Ectodermal cell (in vitro differentiated cells): ENCODE measurements at regions not wholly inside any gene's neighbourhood (a gene's known extent, or its start where the extent isn't known, plus 50 kb on each side); places are given as distances from the start of the nearest gene placed in this dataset.

Experiments
- H3K27ac ChIP-seq: 2 replicates; pipeline ENCODE4 v1.7.0; 2013; ENCODE audit warnings: mild to moderate bottlenecking, low read depth, low read length; ENCODE audit not compliant: insufficient read depth, poor library complexity, severe bottlenecking
- H3K27me3 ChIP-seq: 2 replicates; pipeline ENCODE4 v1.7.0; 2013; ENCODE audit warnings: mild to moderate bottlenecking, low read length; ENCODE audit not compliant: insufficient read depth, control insufficient read depth, poor library complexity, severe bottlenecking
- H3K36me3 ChIP-seq: one replicate; pipeline ENCODE4 v1.7.0; 2013; ENCODE audit warnings: low read length; ENCODE audit not compliant: control insufficient read depth, insufficient read depth
- H3K4me1 ChIP-seq: one replicate; pipeline ENCODE4 v1.7.0; 2013; ENCODE audit warnings: low read length; ENCODE audit not compliant: control insufficient read depth, insufficient read depth
- H3K4me3 ChIP-seq: 2 replicates; pipeline ENCODE4 v1.7.0; 2013; ENCODE audit warnings: low read depth, low read length, control low read depth; ENCODE audit not compliant: insufficient read depth
- H3K9me3 ChIP-seq: 2 replicates; pipeline ENCODE4 v1.7.0; 2013; ENCODE audit warnings: mild to moderate bottlenecking, low read length, moderate library complexity; ENCODE audit not compliant: control insufficient read depth
- WGBS, 2 experiments: methylation state at CpG; one replicate each; pipeline ENCODE4 v1.1.7; 2013; ENCODE audit warnings: missing lambda C conversion rate in 2 of 2; 5-methylcytosine and 5-hydroxymethylcytosine counted together

- WGBS, 2 experiments = 76 to 78% methylated on average over 11 of the region's 11 CpGs
- Histone ChIP-seq H3K36me3 (no peaks in the 10 kb centered on the region), H3K9me3 (no peaks in the 10 kb centered on the region), H3K27me3 (no peaks in the 10 kb centered on the region), H3K4me3 (no peak overlapping the region), H3K4me1 (peaks cover 5% of the 10 kb centered on the region), H3K27ac (no peak overlapping the region)
These were observed 396.0 kb upstream of the C2CD4B start for GRCh38 chr15:62561059-62561519.

- H3K9me3 ChIP-seq = no peaks in the 10 kb centered on the region
- H3K4me3 ChIP-seq = no peak overlapping the region
- 88 to 89% methylated on average over 8 of the region's 8 CpGs for WGBS, 2 experiments
- no peaks in the 10 kb centered on the region for H3K36me3 ChIP-seq
- H3K4me1 ChIP-seq = peaks cover 5% of the 10 kb centered on the region
- H3K27me3 ChIP-seq = no peaks in the 10 kb centered on the region
- no peak overlapping the region for H3K27ac ChIP-seq
These were observed 396.5 kb upstream of the C2CD4B start for GRCh38 chr15:62561571-62561970.

- no peaks in the 10 kb centered on the region for H3K4me1 ChIP-seq
- H3K27me3 ChIP-seq = no peaks in the 10 kb centered on the region
- no peaks in the 10 kb centered on the region for H3K36me3 ChIP-seq
- no peak overlapping the region for H3K4me3 ChIP-seq
- no peaks in the 10 kb centered on the region for H3K9me3 ChIP-seq
- 89 to 95% methylated on average over 4 of the region's 4 CpGs for WGBS, 2 experiments
- no peak overlapping the region for H3K27ac ChIP-seq
These were observed 400.0 kb upstream of the C2CD4B start for GRCh38 chr15:62564886-62565633.

- H3K9me3 ChIP-seq = no peaks in the 10 kb centered on the region
- no peak overlapping the region for H3K27ac ChIP-seq
- WGBS, 2 experiments = 92 to 97% methylated on average over 3 of the region's 3 CpGs
- H3K4me3 ChIP-seq = no peak overlapping the region
- no peaks in the 10 kb centered on the region for H3K27me3 ChIP-seq
- H3K36me3 ChIP-seq = no peaks in the 10 kb centered on the region
- H3K4me1 ChIP-seq = no peaks in the 10 kb centered on the region
These were observed 400.5 kb upstream of the C2CD4B start for GRCh38 chr15:62565634-62566026.

- Histone ChIP-seq H3K36me3 (no peaks in the 10 kb centered on the region), H3K9me3 (no peaks in the 10 kb centered on the region), H3K27ac (no peak overlapping the region), H3K4me1 (no peaks in the 10 kb centered on the region), H3K27me3 (no peaks in the 10 kb centered on the region), H3K4me3 (no peak overlapping the region)
- WGBS, 2 experiments = 89 to 92% methylated on average over 5 of the region's 5 CpGs
These were observed 401.2 kb upstream of the C2CD4B start for GRCh38 chr15:62566248-62566647.

GRCh38 chr15:62567501-62567900, 402.4 kb upstream of the C2CD4B start:
- H3K4me3 ChIP-seq = no peak overlapping the region
- H3K36me3 ChIP-seq = no peaks in the 10 kb centered on the region
- H3K27ac ChIP-seq = no peak overlapping the region
- WGBS, 2 experiments = 89 to 90% methylated on average over 9 of the region's 9 CpGs
- H3K27me3 ChIP-seq = no peaks in the 10 kb centered on the region
- H3K9me3 ChIP-seq = no peaks in the 10 kb centered on the region
- no peaks in the 10 kb centered on the region for H3K4me1 ChIP-seq

- H3K36me3 ChIP-seq = no peaks in the 10 kb centered on the region
- no peaks in the 10 kb centered on the region for H3K4me1 ChIP-seq
- H3K27me3 ChIP-seq = no peaks in the 10 kb centered on the region
- 90 to 91% methylated on average over 6 to 7 of the region's 7 CpGs for WGBS, 2 experiments
- H3K9me3 ChIP-seq = no peaks in the 10 kb centered on the region
- H3K4me3 ChIP-seq = no peak overlapping the region
- H3K27ac ChIP-seq = no peak overlapping the region
These were observed 402.9 kb upstream of the C2CD4B start for GRCh38 chr15:62568004-62568403.

- Histone ChIP-seq H3K36me3 (no peaks in the 10 kb centered on the region), H3K27me3 (no peaks in the 10 kb centered on the region), H3K4me3 (no peak overlapping the region), H3K4me1 (no peaks in the 10 kb centered on the region), H3K27ac (no peak overlapping the region), H3K9me3 (no peaks in the 10 kb centered on the region)
- WGBS, 2 experiments = 89 to 93% methylated on average over 6 of the region's 6 CpGs
These were observed 403.6 kb upstream of the C2CD4B start for GRCh38 chr15:62568702-62569101.

GRCh38 chr15:62569460-62570404, 404.6 kb upstream of the C2CD4B start:
- WGBS, 2 experiments = 94 to 95% methylated on average over 14 of the region's 14 CpGs
- Histone ChIP-seq H3K9me3 (no peaks in the 10 kb centered on the region), H3K4me3 (no peak overlapping the region), H3K27ac (no peak overlapping the region), H3K36me3 (no peaks in the 10 kb centered on the region), H3K27me3 (no peaks in the 10 kb centered on the region), H3K4me1 (no peaks in the 10 kb centered on the region)

GRCh38 chr15:62570405-62570783, 405.3 kb upstream of the C2CD4B start:
- Histone ChIP-seq H3K9me3 (no peaks in the 10 kb centered on the region), H3K27ac (no peak overlapping the region), H3K4me1 (no peaks in the 10 kb centered on the region), H3K4me3 (no peak overlapping the region), H3K36me3 (no peaks in the 10 kb centered on the region), H3K27me3 (no peaks in the 10 kb centered on the region)
- WGBS, 2 experiments = 94 to 96% methylated on average over 4 of the region's 4 CpGs
